ENCODE measurements at regions not wholly inside any gene's neighbourhood (a gene's known extent, or its start where the extent isn't known, plus 50 kb on each side); places are given as distances from the start of the nearest gene placed in this dataset.

GRCh38 chr15:70254311-70254869, 156.7 kb upstream of the TLE3 start:
- no peak for DNase-seq

- DNase-seq: no peak
Observed at GRCh38 chr15:70253461-70254156, 155.9 kb upstream of the TLE3 start.

DNA sequence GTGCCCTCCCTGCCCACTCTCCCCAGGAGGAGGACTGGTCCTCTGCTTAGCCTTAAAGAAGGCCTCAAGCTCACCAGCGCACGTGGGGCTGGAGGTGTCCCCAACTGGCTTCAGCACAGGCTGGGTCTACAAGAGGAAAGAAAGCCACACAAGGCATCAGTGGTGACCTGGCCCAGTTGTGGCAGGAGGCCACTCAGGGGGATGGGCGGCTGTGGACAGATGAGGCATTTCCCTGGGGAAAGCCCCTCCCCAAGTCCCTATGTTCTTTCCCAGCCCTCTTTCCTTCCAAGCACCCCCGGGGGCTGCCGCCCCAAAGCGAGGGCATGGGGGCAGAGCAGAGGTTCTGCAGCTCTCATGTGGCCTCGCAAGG, 155.2 kb upstream of the TLE3 start:
- DNase-seq: no peak

DNA sequence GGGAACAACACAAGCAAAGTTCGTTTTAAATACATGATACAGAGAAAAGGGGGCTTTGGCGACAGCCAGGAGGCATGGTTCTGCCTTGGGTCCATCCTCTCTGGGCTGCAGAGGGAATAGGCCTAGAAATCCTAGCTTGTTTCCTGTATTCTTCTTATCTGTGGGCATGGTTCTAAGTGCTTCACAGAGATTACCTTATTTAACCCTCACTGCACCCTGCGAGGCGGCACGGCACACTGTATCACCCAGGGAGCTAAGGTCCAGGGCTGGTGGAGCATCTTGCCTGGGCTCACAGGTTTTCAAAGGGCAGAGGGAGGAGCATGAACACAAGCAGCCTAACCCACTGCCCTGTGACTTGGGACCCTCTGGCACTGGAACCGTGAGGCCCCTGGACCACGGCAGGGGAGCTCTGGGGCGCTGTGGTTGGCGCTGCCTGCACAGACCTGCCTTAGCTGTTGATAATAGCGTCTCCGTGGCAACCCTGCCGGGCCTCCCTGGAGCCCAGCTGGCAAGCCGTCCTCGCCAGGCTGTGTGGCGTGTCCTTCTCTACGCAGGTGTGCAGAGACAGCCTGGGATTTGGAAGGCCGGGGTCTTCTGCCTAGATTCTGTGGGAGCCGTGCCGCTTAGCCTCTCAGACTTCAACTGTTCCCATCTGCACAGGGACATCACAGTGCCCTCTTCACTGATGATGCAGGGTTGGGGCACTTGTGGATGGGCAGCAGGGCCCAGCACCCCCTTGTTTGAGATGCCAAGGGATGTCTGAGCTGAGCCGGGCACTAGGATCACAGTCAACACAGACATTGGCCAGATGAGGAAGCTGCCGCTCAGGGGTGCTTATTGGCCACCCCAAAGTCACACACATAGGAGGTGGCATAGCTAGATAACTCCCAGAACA, 154.6 kb upstream of the TLE3 start:
- DNase-seq: peak; percentile 60 to 89

- no peak for DNase-seq
Observed at GRCh38 chr15:70251246-70251990, 153.7 kb upstream of the TLE3 start.

DNA sequence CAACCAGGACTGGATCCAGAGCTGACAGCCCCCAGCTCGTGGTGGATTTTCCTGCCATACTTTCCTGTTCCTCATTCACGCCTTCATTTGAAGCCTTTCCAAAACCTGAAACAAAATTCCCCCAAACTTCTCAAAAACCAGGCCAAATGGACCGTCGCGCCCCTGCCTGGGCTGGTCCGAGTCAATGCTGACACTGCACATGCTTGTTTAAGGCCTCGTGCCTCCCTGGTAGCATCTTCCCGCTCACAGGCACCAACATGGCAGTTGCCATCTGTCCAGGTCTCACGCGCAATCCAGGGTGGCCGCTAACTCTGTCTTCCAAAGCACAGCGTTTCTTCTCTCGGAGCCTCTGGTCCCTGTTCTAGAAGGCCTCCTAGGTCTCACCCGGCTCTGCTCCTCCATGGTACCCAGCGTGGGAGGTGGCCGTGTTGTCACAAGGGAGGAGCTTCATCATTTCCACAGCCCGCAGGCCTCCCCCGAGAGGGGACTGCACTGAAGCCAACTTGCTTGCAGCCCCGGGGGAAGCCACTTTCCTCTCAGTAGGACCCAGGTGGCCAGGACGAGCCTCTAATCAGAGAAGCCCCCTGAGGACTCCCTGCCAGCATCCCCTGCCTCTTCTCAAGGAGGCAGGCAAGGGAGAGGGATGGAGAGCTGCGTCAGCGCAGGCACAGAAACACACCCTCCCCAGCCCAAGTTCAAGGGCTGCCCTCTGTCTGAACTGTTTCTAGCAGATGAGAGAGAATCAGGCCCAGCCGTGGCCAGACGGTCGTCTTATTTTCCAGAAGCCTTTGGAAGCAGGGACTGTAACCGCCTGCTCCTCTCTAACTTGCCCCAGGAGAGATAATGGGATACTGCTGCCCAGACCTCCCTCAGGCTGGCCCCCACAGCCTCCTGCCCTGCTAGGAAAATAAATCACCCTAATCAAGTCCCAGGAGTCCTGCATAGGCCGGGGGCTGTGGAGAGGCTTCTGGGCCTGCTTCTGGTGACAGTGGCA, 152.8 kb upstream of the TLE3 start:
- DNase-seq: peak in 1 of 2 experiments; percentile 22

DNA sequence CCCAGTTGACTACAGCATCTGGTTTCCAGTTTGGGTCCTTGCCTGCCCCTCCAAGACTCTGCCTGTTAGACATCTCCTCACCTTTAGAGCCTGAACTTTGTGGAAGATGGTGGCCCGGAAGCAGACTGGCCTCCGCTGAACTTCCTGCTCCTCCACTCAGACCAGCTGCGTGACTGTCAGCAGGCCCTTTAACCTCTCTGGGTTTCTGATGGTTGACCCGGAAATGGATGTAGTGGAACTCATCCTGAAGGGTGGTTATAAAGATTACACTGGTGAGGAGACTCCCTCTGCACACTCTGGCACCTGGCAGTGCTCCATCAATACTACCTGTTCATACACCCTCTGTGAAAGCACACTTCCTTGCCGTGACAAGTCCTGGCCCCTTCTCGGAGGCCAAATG, 151.9 kb upstream of the TLE3 start:
- DNase-seq: no peak

- peak; percentile 73 to 90 for DNase-seq
Observed at GRCh38 chr15:70248116-70249025, 150.7 kb upstream of the TLE3 start.

DNA sequence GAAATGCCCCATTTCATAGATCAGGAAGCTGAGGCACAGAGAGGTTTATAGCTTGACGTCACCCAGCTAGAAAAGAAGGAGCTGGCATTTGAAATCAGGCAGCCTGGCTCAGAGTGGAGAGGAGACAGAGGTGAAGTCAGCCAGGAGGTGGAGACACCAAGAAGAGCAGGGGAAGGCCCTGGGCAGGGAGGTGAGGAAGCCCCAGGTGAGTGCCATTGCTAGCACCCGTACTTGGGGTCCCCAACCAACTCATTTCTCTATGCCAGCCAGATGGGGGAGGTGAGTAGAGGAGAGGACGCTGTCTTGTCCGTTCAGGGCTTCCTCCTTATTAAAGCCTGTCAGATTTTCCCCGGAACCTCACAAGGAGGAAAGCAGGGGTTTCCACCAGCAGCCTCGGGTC, 149.6 kb upstream of the TLE3 start:
- no peak for DNase-seq

DNA sequence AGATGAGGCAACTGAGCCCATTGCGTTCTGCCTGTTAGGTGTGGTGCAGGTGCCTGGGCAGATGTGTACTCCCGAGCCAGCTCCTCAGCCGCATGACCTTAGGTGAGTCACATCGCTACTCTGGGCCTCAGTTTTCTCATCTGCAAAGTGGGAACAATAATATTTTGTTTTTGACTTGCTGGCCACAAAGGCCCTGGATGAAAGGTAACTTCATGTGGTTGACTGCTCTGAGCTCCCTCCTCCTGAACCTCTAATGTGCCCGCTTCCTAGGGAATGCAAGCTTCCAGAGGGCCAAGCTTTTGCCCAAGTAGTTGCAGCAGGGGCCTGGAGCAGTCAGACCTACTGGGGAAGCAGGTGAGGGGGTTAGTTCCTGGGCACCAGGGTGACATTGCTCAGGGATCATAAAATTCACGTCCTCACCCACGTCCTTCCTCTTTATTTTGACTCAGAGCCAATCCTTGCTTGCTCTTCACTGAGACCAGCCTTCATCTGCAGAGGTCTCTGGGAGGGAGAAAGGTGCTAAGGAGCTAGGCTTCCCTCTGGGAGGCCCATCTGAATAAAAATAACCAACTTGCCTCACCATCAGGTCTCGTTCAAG, 149.0 kb upstream of the TLE3 start:
- DNase-seq: no peak

- DNase-seq: no peak
Observed at GRCh38 chr15:70245932-70246622, 148.4 kb upstream of the TLE3 start.

GRCh38 chr15:70244978-70245542, 147.3 kb upstream of the TLE3 start:
- DNase-seq: no peak

GRCh38 chr15:70243686-70244540, 146.2 kb upstream of the TLE3 start:
- peak in 1 of 2 experiments; percentile 64 for DNase-seq

DNA sequence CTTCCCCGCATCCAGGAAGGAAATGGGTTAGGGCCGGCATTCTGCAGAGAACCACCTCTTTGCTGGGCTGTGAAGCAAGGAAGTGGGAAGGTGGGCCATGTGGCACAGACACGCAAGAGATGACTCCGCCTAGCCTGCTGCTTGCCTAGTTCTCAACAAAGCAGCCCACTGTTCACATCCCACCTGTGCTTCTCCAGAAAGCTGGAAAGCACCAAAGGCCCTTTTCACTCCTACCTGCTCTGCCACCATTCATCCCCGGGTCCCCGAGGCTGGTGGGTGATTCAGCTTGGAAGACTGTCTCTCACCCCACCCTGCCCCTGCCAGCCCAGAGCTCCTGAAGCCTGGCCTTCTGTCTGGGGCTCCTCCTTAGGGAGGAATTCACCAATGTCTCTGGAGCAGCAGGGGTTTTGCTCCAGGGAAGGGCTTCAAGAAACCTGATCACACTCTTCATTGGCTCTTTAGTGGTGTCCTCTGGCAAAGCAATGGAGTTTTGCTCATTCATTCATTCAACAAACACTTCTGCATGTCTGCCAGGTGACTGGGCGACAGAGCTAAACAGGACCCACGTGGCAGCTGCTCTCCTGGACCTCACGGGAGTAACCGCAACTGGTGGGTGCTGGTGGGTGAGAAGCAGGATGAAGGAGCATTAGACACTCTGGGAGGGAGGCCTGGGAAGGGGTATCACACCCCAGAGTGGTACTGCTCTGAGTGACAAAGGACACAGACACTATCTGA, 145.4 kb upstream of the TLE3 start:
- DNase-seq: peak in 1 of 2 experiments; percentile 36

GRCh38 chr15:70241561-70242320, 144.0 kb upstream of the TLE3 start:
- DNase-seq: no peak

- DNase-seq: no peak
Observed at GRCh38 chr15:70240820-70241430, 143.2 kb upstream of the TLE3 start.

All from NCI-H524 (cell line).